ENCODE measurements at regions not wholly inside any gene's neighbourhood (a gene's known extent, or its start where the extent isn't known, plus 50 kb on each side); places are given as distances from the start of the nearest gene placed in this dataset.

- DNase-seq (ENCODE audit: low read depth, low spot score): no peak
- H3K27me3 ChIP-seq (ENCODE audit: control insufficient read depth, insufficient read depth, low read length): peaks cover 28% of the 10 kb centered on the region
- ChIA-PET POLR2A (no interaction called here), CTCF (no interaction called here)
- H3K27ac ChIP-seq (ENCODE audit: low read depth, low read length): no peak overlapping the region
- no peak for TF ChIP-seq CTCF (IDR thresholded peaks at IDR 0.05; ENCODE audit: low read depth, low read length)
- H3K9me3 ChIP-seq (ENCODE audit: control insufficient read depth, insufficient read depth, low read length): peaks cover 2% of the 10 kb centered on the region; the same call in 1 of the 2 replicates
- H3K4me3 ChIP-seq (ENCODE audit: low read depth, low read length): no peak overlapping the region
Measured at GRCh38 chr10:29096303-29096824, 192.5 kb upstream of the LYZL1 start.

- Histone ChIP-seq H3K27me3 (ENCODE audit: control insufficient read depth, insufficient read depth, low read length) (peaks cover 18% of the 10 kb centered on the region), H3K27ac (ENCODE audit: low read depth, low read length) (no peak overlapping the region), H3K9me3 (ENCODE audit: control insufficient read depth, insufficient read depth, low read length) (peaks cover 5% of the 10 kb centered on the region), H3K4me3 (ENCODE audit: low read depth, low read length) (no peak overlapping the region)
- POLR2A ChIA-PET: no interaction called here
- TF ChIP-seq CTCF (IDR thresholded peaks at IDR 0.05; ENCODE audit: low read depth, low read length): no peak
- DNase-seq (ENCODE audit: low read depth, low spot score): no peak
- CTCF ChIA-PET: no interaction called here
Measured at GRCh38 chr10:29098423-29098822, 190.4 kb upstream of the LYZL1 start.

DNA sequence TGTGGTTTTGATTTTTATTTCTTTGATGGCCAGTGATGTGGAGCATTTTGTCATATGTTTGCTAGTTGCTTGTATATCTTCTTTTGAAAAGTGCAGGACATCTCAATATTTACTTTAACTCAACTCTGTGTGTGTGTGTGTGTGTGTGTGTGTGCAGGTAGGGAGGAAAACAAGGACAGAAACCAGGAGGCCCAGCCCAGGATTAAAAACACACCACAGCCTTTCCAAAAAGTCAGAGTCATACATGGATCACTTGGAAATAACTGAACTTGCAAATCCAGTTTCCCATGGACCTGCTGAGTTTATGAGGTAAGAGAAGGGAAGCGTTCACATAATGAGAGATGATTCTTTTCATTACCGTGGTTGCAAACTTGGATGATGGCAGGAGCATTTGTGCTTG, 189.9 kb upstream of the LYZL1 start:
- CTCF ChIA-PET: no interaction called here
- H3K27ac ChIP-seq (ENCODE audit: low read depth, low read length): no peak overlapping the region
- peaks cover 15% of the 10 kb centered on the region for H3K27me3 ChIP-seq (ENCODE audit: control insufficient read depth, insufficient read depth, low read length)
- peaks cover 5% of the 10 kb centered on the region for H3K9me3 ChIP-seq (ENCODE audit: control insufficient read depth, insufficient read depth, low read length)
- no peak for TF ChIP-seq CTCF (IDR thresholded peaks at IDR 0.05; ENCODE audit: low read depth, low read length)
- POLR2A ChIA-PET: no interaction called here
- H3K4me3 ChIP-seq (ENCODE audit: low read depth, low read length): no peak overlapping the region
- DNase-seq (ENCODE audit: low read depth, low spot score): no peak

DNA sequence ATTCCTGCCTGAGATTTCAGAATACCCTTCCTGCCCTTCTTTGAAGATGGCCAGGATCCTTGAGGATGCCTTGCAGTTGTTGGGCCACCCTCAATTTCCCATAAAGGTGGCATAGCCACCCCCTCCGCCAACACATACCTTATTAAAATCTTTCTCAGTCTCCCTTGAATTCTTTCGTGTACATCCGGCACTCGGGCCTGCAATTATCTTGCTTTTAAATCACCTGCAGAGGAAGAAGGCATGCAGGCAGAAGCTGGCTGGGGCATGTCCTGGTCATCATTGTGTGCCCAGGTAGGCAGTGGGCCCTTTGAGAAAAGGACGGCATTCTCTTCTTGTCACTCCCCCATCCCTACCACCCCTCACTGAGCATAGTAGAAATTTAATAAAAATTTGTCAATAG, 189.5 kb upstream of the LYZL1 start:
- POLR2A ChIA-PET: no interaction called here

GRCh38 chr10:29100505-29100904, 188.4 kb upstream of the LYZL1 start:
- H3K9me3 ChIP-seq (ENCODE audit: control insufficient read depth, insufficient read depth, low read length): peaks cover 5% of the 10 kb centered on the region
- DNase-seq (ENCODE audit: low read depth, low spot score): no peak
- peaks cover 14% of the 10 kb centered on the region for H3K27me3 ChIP-seq (ENCODE audit: control insufficient read depth, insufficient read depth, low read length)
- H3K4me3 ChIP-seq (ENCODE audit: low read depth, low read length): no peak overlapping the region
- TF ChIP-seq CTCF (IDR thresholded peaks at IDR 0.05; ENCODE audit: low read depth, low read length): no peak
- POLR2A ChIA-PET: no interaction called here
- CTCF ChIA-PET: no interaction called here
- no peak overlapping the region for H3K27ac ChIP-seq (ENCODE audit: low read depth, low read length)

More for the DNA sequence above, 189.5 kb upstream of the LYZL1 start:
- no peak for TF ChIP-seq CTCF (IDR thresholded peaks at IDR 0.05; ENCODE audit: low read depth, low read length)
- no peak overlapping the region for H3K27ac ChIP-seq (ENCODE audit: low read depth, low read length)
- no peak overlapping the region for H3K4me3 ChIP-seq (ENCODE audit: low read depth, low read length)
- DNase-seq (ENCODE audit: low read depth, low spot score): no peak
- peaks cover 5% of the 10 kb centered on the region for H3K9me3 ChIP-seq (ENCODE audit: control insufficient read depth, insufficient read depth, low read length)
- H3K27me3 ChIP-seq (ENCODE audit: control insufficient read depth, insufficient read depth, low read length): peaks cover 15% of the 10 kb centered on the region
- CTCF ChIA-PET: no interaction called here
